Endodermal cell (in vitro differentiated cells): ENCODE measurements at regions not wholly inside any gene's neighbourhood (a gene's known extent, or its start where the extent isn't known, plus 50 kb on each side); places are given as distances from the start of the nearest gene placed in this dataset.

Experiments
- DNase-seq: peaks from one replicate; pipeline ENCODE4 v3.0.0-alpha.2; 2017
- H3K27ac ChIP-seq: 2 replicates; pipeline ENCODE4 v1.5.1; 2013; ENCODE audit warnings: mild to moderate bottlenecking, low read depth, low read length, moderate library complexity
- H3K27me3 ChIP-seq: 2 replicates; pipeline ENCODE4 v1.6.1; 2013; ENCODE audit warnings: mild to moderate bottlenecking, low read length, moderate library complexity; ENCODE audit not compliant: insufficient read depth, control insufficient read depth, poor library complexity, severe bottlenecking
- H3K36me3 ChIP-seq: 2 replicates; pipeline ENCODE4 v1.7.0; 2013; ENCODE audit warnings: mild to moderate bottlenecking, low read length, moderate library complexity; ENCODE audit not compliant: control insufficient read depth, insufficient read depth
- H3K4me1 ChIP-seq: one replicate; pipeline ENCODE4 v1.7.0; 2013; ENCODE audit warnings: low read length; ENCODE audit not compliant: control insufficient read depth, insufficient read depth
- H3K4me3 ChIP-seq: 2 replicates; pipeline ENCODE4 v1.5.1; 2013; ENCODE audit warnings: mild to moderate bottlenecking, low read length, moderate library complexity
- H3K9ac ChIP-seq: 2 replicates; pipeline ENCODE4 v1.6.1; 2013; ENCODE audit warnings: mild to moderate bottlenecking, low read length, moderate library complexity; ENCODE audit not compliant: poor library complexity, severe bottlenecking; ENCODE audit errors: extremely low read depth
- H3K9me3 ChIP-seq: 2 replicates; pipeline ENCODE4 v1.6.1; 2013; ENCODE audit warnings: mild to moderate bottlenecking, low read length, moderate library complexity; ENCODE audit not compliant: control insufficient read depth
- H3K27ac Mint-ChIP-seq: 2 replicates; pipeline ENCODE4 v1.8.0; 2020; ENCODE audit warnings: mixed read lengths
- H3K27me3 Mint-ChIP-seq: 2 replicates; pipeline ENCODE4 v1.8.0; 2021; ENCODE audit warnings: mild to moderate bottlenecking, mixed read lengths; ENCODE audit not compliant: insufficient read depth
- H3K36me3 Mint-ChIP-seq: 2 replicates; pipeline ENCODE4 v1.8.0; 2020; ENCODE audit warnings: low read depth, mixed read lengths
- H3K4me1 Mint-ChIP-seq: 2 replicates; pipeline ENCODE4 v1.8.0; 2020; ENCODE audit warnings: mixed read lengths
- H3K4me3 Mint-ChIP-seq: 2 replicates; pipeline ENCODE4 v1.8.0; 2020; ENCODE audit warnings: mild to moderate bottlenecking, moderate library complexity, mixed read lengths
- H3K9me3 Mint-ChIP-seq: 2 replicates; pipeline ENCODE4 v1.8.0; 2020; ENCODE audit warnings: mild to moderate bottlenecking, mixed read lengths
- CTCF ChIP-seq: fragments of 200-600 bp; sonication (generic); conservative IDR thresholded peaks from 2 replicates; pipeline ENCODE4 v1.5.0; 2021; ENCODE audit warnings: antibody characterized with exemption, mild to moderate bottlenecking
- WGBS, 2 experiments: methylation state at CpG; one replicate each; pipeline versions ENCODE4 v1.1.5 to v1.1.7; 2013; ENCODE audit warnings: missing lambda C conversion rate in 2 of 2, mixed read lengths in 1 of 2; ENCODE audit not compliant: insufficient coverage in 1 of 2, insufficient read length in 1 of 2; 5-methylcytosine and 5-hydroxymethylcytosine counted together

- Histone ChIP-seq H3K4me3 (no peak overlapping the region), H3K27me3 (no peaks in the 10 kb centered on the region), H3K9me3 (peaks cover 8% of the 10 kb centered on the region), H3K27ac (no peak overlapping the region), H3K4me1 (no peaks in the 10 kb centered on the region), H3K9ac (no peak overlapping the region), H3K36me3 (no peaks in the 10 kb centered on the region)
- H3K4me1 Mint-ChIP-seq: peaks cover 4% of the 10 kb centered on the region
- H3K4me3 Mint-ChIP-seq: no peak overlapping the region
- H3K9me3 Mint-ChIP-seq: peaks cover 15% of the 10 kb centered on the region
- H3K36me3 Mint-ChIP-seq: no peaks in the 10 kb centered on the region
- TF ChIP-seq CTCF: no peak
- no peak for DNase-seq
- no peak overlapping the region for H3K27ac Mint-ChIP-seq
- no peaks in the 10 kb centered on the region for H3K27me3 Mint-ChIP-seq
Observed at GRCh38 chr11:112639469-112639868, 321.8 kb upstream of the NCAM1 start.

- no peaks in the 10 kb centered on the region for H3K36me3 Mint-ChIP-seq
- no peak for TF ChIP-seq CTCF
- H3K4me3 Mint-ChIP-seq: no peak overlapping the region
- Histone ChIP-seq H3K27me3 (no peaks in the 10 kb centered on the region), H3K27ac (no peak overlapping the region), H3K36me3 (no peaks in the 10 kb centered on the region), H3K4me1 (no peaks in the 10 kb centered on the region), H3K9ac (no peak overlapping the region), H3K9me3 (peaks cover 18% of the 10 kb centered on the region), H3K4me3 (no peak overlapping the region)
- no peaks in the 10 kb centered on the region for H3K27me3 Mint-ChIP-seq
- no peak overlapping the region for H3K27ac Mint-ChIP-seq
- H3K9me3 Mint-ChIP-seq: peaks cover 20% of the 10 kb centered on the region
- H3K4me1 Mint-ChIP-seq: no peaks in the 10 kb centered on the region
- DNase-seq: no peak
Observed at GRCh38 chr11:112643416-112643815, 317.8 kb upstream of the NCAM1 start.

- no peaks in the 10 kb centered on the region for H3K4me1 ChIP-seq
- no peak overlapping the region for H3K27ac ChIP-seq
- H3K27ac Mint-ChIP-seq: no peak overlapping the region
- H3K4me1 Mint-ChIP-seq: no peaks in the 10 kb centered on the region
- H3K36me3 Mint-ChIP-seq: no peaks in the 10 kb centered on the region
- WGBS, 2 experiments: 87 to 94% methylated on average over 3 to 4 of the region's 5 CpGs
- DNase-seq: no peak
- H3K27me3 Mint-ChIP-seq: no peaks in the 10 kb centered on the region
- H3K9ac ChIP-seq: no peak overlapping the region
- no peaks in the 10 kb centered on the region for H3K27me3 ChIP-seq
- H3K9me3 ChIP-seq: peaks cover 14% of the 10 kb centered on the region
- no peak overlapping the region for H3K4me3 ChIP-seq
- no peak for TF ChIP-seq CTCF
- H3K4me3 Mint-ChIP-seq: no peak overlapping the region
- H3K9me3 Mint-ChIP-seq: peaks cover 14% of the 10 kb centered on the region
- H3K36me3 ChIP-seq: no peaks in the 10 kb centered on the region
Observed at GRCh38 chr11:112644410-112645131, 316.6 kb upstream of the NCAM1 start.
